IMR-90 (cell line): ENCODE measurements at regions not wholly inside any gene's neighbourhood (a gene's known extent, or its start where the extent isn't known, plus 50 kb on each side); places are given as distances from the start of the nearest gene placed in this dataset.

Experiments used
- ATAC-seq: fragments of 200-7000 bp; cut with Tn5 transposase; 2 replicates; pipeline ENCODE4 v1.9.1; 2020; ENCODE audit warnings: low read depth, mild to moderate bottlenecking, moderate library complexity
- BruUV-seq: library from RNA; stranded (reverse); fragments of 400-500 nt; replicated peaks from 2 replicates; lab custom pipeline; 2021; lab: Mats Ljungman, UMichigan
- CTCF ChIA-PET: fragments of 300-600 bp; formaldehyde crosslinking; extraction: SDS; loops from one replicate; lab custom pipeline; 2021; ENCODE audit warnings: antibody characterized with exemption; lab: Yijun Ruan, JAX
- POLR2A ChIA-PET: fragments of 300-600 bp; sonication (Branson Sonifier 250); formaldehyde crosslinking; loops from one replicate; lab custom pipeline; 2022; ENCODE audit warnings: antibody characterized with exemption; ENCODE audit not compliant: unreplicated experiment; lab: Charles Lee
- DNase-seq: peaks from one replicate; pipeline ENCODE4 v3.0.0; 2013
- H2AFZ ChIP-seq: replicated peaks from 2 replicates; pipeline ENCODE3; 2013; ENCODE audit warnings: low read length, mild to moderate bottlenecking; ENCODE audit not compliant: poor library complexity
- H2AK5ac ChIP-seq: 2 replicates; pipeline ENCODE4 v1.6.1; 2013; ENCODE audit warnings: low read depth, low read length, inconsistent platforms
- H2AK9ac ChIP-seq: replicated peaks from 2 replicates; pipeline ENCODE3; 2013; ENCODE audit warnings: mild to moderate bottlenecking, low read depth, low read length, moderate library complexity; ENCODE audit not compliant: poor library complexity
- H2BK120ac ChIP-seq: 2 replicates; pipeline ENCODE4 v1.6.1; 2013; ENCODE audit warnings: low read depth, low read length, inconsistent platforms
- H2BK15ac ChIP-seq: 3 replicates; pipeline ENCODE4 v1.6.1; 2013; ENCODE audit warnings: low read depth, low read length, inconsistent platforms
- H2BK20ac ChIP-seq: 2 replicates; pipeline ENCODE4 v1.6.1; 2013; ENCODE audit warnings: low read depth, mild to moderate bottlenecking, inconsistent platforms, low read length, moderate library complexity
- H2BK5ac ChIP-seq: 2 replicates; pipeline ENCODE4 v1.6.1; 2013; ENCODE audit warnings: mild to moderate bottlenecking, low read depth, low read length, inconsistent platforms; ENCODE audit not compliant: poor library complexity, severe bottlenecking
- H3K14ac ChIP-seq: replicated peaks from 2 replicates; pipeline ENCODE4 v1.6.1; 2013; ENCODE audit warnings: low read depth, low read length, inconsistent platforms
- H3K18ac ChIP-seq: 2 replicates; pipeline ENCODE4 v1.6.1; 2013; ENCODE audit warnings: low read depth, low read length, control low read depth
- H3K23ac ChIP-seq: 2 replicates; pipeline ENCODE4 v1.6.1; 2013; ENCODE audit warnings: low read depth, low read length, inconsistent platforms
- H3K27ac ChIP-seq: 2 replicates; pipeline ENCODE4 v1.5.1; 2013; ENCODE audit warnings: mild to moderate bottlenecking, control low read depth, low read length; ENCODE audit not compliant: insufficient read depth
- H3K27me3 ChIP-seq: 2 replicates; pipeline ENCODE4 v1.6.1; 2013; ENCODE audit warnings: low read length; ENCODE audit not compliant: control insufficient read depth, insufficient read depth
- H3K36me3 ChIP-seq: 2 replicates; pipeline ENCODE4 v1.6.1; 2013; ENCODE audit warnings: low read length, mixed read lengths; ENCODE audit not compliant: control insufficient read depth, insufficient read depth
- H3K4ac ChIP-seq: 2 replicates; pipeline ENCODE4 v1.6.1; 2013; ENCODE audit warnings: low read depth, low read length, inconsistent platforms
- H3K4me1 ChIP-seq: 2 replicates; pipeline ENCODE4 v1.6.1; 2013; ENCODE audit warnings: low read length, mixed read lengths; ENCODE audit not compliant: control insufficient read depth, insufficient read depth
- H3K4me2 ChIP-seq: 2 replicates; pipeline ENCODE4 v1.6.1; 2013; ENCODE audit warnings: low read depth, mild to moderate bottlenecking, control low read depth, low read length, moderate library complexity
- H3K4me3 ChIP-seq: 2 replicates; pipeline ENCODE4 v1.5.1; 2013; ENCODE audit warnings: low read depth, mild to moderate bottlenecking, control low read depth, low read length, moderate library complexity; ENCODE audit not compliant: insufficient read depth
- H3K56ac ChIP-seq: 2 replicates; pipeline ENCODE4 v1.6.1; 2013; ENCODE audit warnings: low read length, inconsistent platforms; ENCODE audit not compliant: insufficient read depth; ENCODE audit errors: extremely low read depth
- H3K79me1 ChIP-seq, 2 experiments: 2 replicates each; pipeline ENCODE4 v1.6.1; 2013; ENCODE audit warnings: low read length in 2 of 2, inconsistent platforms in 1 of 2, low read depth in 1 of 2
- H3K9ac ChIP-seq: 2 replicates; pipeline ENCODE4 v1.6.1; 2013; ENCODE audit warnings: low read depth, low read length, control low read depth
- H3K9me1 ChIP-seq: 2 replicates; pipeline ENCODE4 v1.6.1; 2013; ENCODE audit warnings: low read length, inconsistent platforms; ENCODE audit not compliant: insufficient read depth
- H3K9me3 ChIP-seq: 2 replicates; pipeline ENCODE4 v1.6.1; 2013; ENCODE audit warnings: low read length; ENCODE audit not compliant: control insufficient read depth, insufficient read depth
- H4K20me1 ChIP-seq: 2 replicates; pipeline ENCODE4 v1.6.1; 2013; ENCODE audit warnings: low read length, inconsistent platforms; ENCODE audit not compliant: insufficient read depth
- H4K5ac ChIP-seq: 2 replicates; pipeline ENCODE4 v1.6.1; 2013; ENCODE audit warnings: mild to moderate bottlenecking, low read depth, low read length, control low read depth
- H4K8ac ChIP-seq, 2 experiments: 2 replicates each; pipeline ENCODE4 v1.6.1; 2013; ENCODE audit warnings: low read depth in 2 of 2, low read length in 2 of 2, control low read depth in 1 of 2, inconsistent platforms in 1 of 2
- H4K91ac ChIP-seq: 2 replicates; pipeline ENCODE4 v1.6.1; 2013; ENCODE audit warnings: low read depth, low read length, inconsistent platforms; ENCODE audit not compliant: insufficient read depth
- MAZ ChIP-seq: IDR thresholded peaks from 2 replicates; pipeline ENCODE4 v1.6.1; 2012; ENCODE audit warnings: low read depth, mild to moderate bottlenecking, low read length, improper control_type of control experiment, moderate library complexity, borderline replicate concordance
- SMC3 ChIP-seq: fragments of 150-350 bp; IDR thresholded peaks from 2 replicates; pipeline ENCODE4 v1.6.1; 2016; ENCODE audit warnings: low read depth, mild to moderate bottlenecking, antibody characterized with exemption, low read length, moderate library complexity
- WGBS, 2 experiments: methylation state at CpG; one replicate each; pipeline versions ENCODE4 v1.1.5 to v1.1.7; 2013; ENCODE audit warnings: missing lambda C conversion rate in 2 of 2; ENCODE audit not compliant: insufficient read length in 1 of 2; ENCODE audit errors: extremely low coverage in 2 of 2; 5-methylcytosine and 5-hydroxymethylcytosine counted together
- dilution Hi-C: fragments of 300-500 bp; cut with HindIII; formaldehyde crosslinking; loops from one replicate; pipeline ENCODE4 v1.14.3; 2018; ENCODE audit warnings: low sequenced_read_pairs; ENCODE audit not compliant: unreplicated experiment
- in situ Hi-C: fragments of 300-500 bp; cut with MboI; formaldehyde crosslinking; loops from 3 replicates; pipeline ENCODE4 v1.14.3; 2019; ENCODE audit warnings: low sequenced_read_pairs, inconsistent platforms, mixed read lengths
- intact Hi-C: fragments of 100-400 bp; cut with micrococcal nuclease; formaldehyde crosslinking; loops from 2 replicates; pipeline ENCODE4 v1.10.0; 2022

GRCh38 chr2:84029903-84030575 is 429.0 kb downstream of the SUCLG1 start:
- ATAC-seq: no peak
- Histone ChIP-seq H3K4me2 (no peak overlapping the region), H3K36me3 (no peaks in the 10 kb centered on the region), H2AK9ac (no peak overlapping the region), H4K20me1 (no peaks in the 10 kb centered on the region), H2BK5ac (no peak overlapping the region), H3K27me3 (no peaks in the 10 kb centered on the region), H4K91ac (no peak overlapping the region), H3K27ac (no peak overlapping the region), H3K4ac (no peak overlapping the region), H3K23ac (no peak overlapping the region), H3K14ac (no peak overlapping the region), H3K4me1 (no peaks in the 10 kb centered on the region), H2AFZ (no peak overlapping the region), H4K5ac (no peak overlapping the region), H3K9ac (no peak overlapping the region), H2BK20ac (no peak overlapping the region), H3K56ac (no peak overlapping the region), H3K79me1 (no peaks in the 10 kb centered on the region), H2BK15ac (no peak overlapping the region), H2AK5ac (no peak overlapping the region), H3K4me3 (no peak overlapping the region), H4K8ac (no peak overlapping the region), H3K18ac (no peak overlapping the region), H2BK120ac (no peak overlapping the region), H3K9me3 (no peaks in the 10 kb centered on the region), H3K9me1 (no peaks in the 10 kb centered on the region)
- ChIA-PET POLR2A (no interaction called here), CTCF (no interaction called here)
- intact Hi-C loops: no loop called here
- dilution Hi-C loops: no loop called here
- BruUV-seq: no TSS peak
- DNase-seq: no peak
- WGBS, 2 experiments: no CpG with 5 or more reads among the region's 4 CpGs
- TF ChIP-seq SMC3 (no peak), MAZ (no peak)
- in situ Hi-C loops: loop anchor here (25.0 kb wide), 1 partner anchor 832 kb away; no protein-coding TSS in a partner anchor
